Heart left ventricle (tissue), 16 donors: ENCODE measurements at regions not wholly inside any gene's neighbourhood (a gene's known extent, or its start where the extent isn't known, plus 50 kb on each side); places are given as distances from the start of the nearest gene placed in this dataset.
A peak's percentile ranks its signal among the peaks of the same experiment; 100 is the strongest.

Experiments
- ATAC-seq, 4 donors: fragments of 200-7000 bp; cut with Tn5 transposase; one replicate each; pipeline ENCODE4 v1.9.1; 2020 to 2022; ENCODE audit warnings: moderate library complexity in 4 of 4, mild to moderate bottlenecking in 3 of 4, moderate number of reproducible peaks in 1 of 4
- DNase-seq, 5 donors: peaks; one replicate each; pipeline ENCODE4 v3.0.0-alpha.2; 2020
- H3K27ac ChIP-seq, 12 donors: fragments of 200-600 bp; sonication (generic) in 4 of 12; one replicate each; pipeline versions ENCODE4 v1.5.0 to v1.8.0; 2016 to 2022; ENCODE audit warnings: mild to moderate bottlenecking in 2 of 12
- H3K27me3 ChIP-seq, 9 donors: fragments of 200-600 bp; sonication (generic) in 2 of 9; one replicate each; pipeline versions ENCODE4 v1.5.1 to v1.8.0; 2016 to 2022; ENCODE audit warnings: mild to moderate bottlenecking in 3 of 9
- H3K36me3 ChIP-seq, 9 donors: fragments of 200-600 bp; sonication (generic) in 2 of 9; one replicate each; pipeline versions ENCODE4 v1.5.0 to v1.8.0; 2018 to 2022; ENCODE audit warnings: mild to moderate bottlenecking in 2 of 9
- H3K4me1 ChIP-seq, 12 donors: fragments of 200-600 bp; sonication (generic) in 4 of 12; one replicate each; pipeline versions ENCODE4 v1.5.0 to v1.8.0; 2016 to 2022; ENCODE audit warnings: mild to moderate bottlenecking in 3 of 12
- H3K4me3 ChIP-seq, 12 donors: fragments of 200-600 bp; sonication (generic) in 4 of 12; one replicate each; pipeline versions ENCODE4 v1.5.0 to v1.8.0; 2017 to 2022; ENCODE audit warnings: mild to moderate bottlenecking in 9 of 12, moderate library complexity in 4 of 12
- H3K9me3 ChIP-seq, 12 donors: fragments of 200-600 bp; sonication (generic) in 4 of 12; one replicate each; pipeline versions ENCODE4 v1.5.0 to v1.8.0; 2016 to 2022; ENCODE audit warnings: mild to moderate bottlenecking in 1 of 12
- CTCF ChIP-seq, 12 donors: fragments of 200-600 bp; sonication (generic) in 4 of 12; IDR thresholded peaks; one replicate each; pipeline versions ENCODE4 v1.5.0 to v1.8.0; 2018 to 2022; ENCODE audit warnings: antibody characterized with exemption in 12 of 12, mild to moderate bottlenecking in 5 of 12
- POLR2A ChIP-seq, 2 donors: fragments of 450-650 bp; IDR thresholded peaks; one replicate each; pipeline ENCODE4 v1.6.1; 2017; ENCODE audit warnings: antibody characterized with exemption in 2 of 2, mild to moderate bottlenecking in 2 of 2, moderate library complexity in 2 of 2
- WGBS, 4 donors: extraction: QIAGEN DNeasy Blood & Tissue Kit in 2 of 4; methylation state at CpG; one replicate each; pipeline versions ENCODE4 v1.1.5 to v1.1.7; 2013 to 2018; 5-methylcytosine and 5-hydroxymethylcytosine counted together
- intact Hi-C, 10 donors: fragments of 100-400 bp; cut with DNase I; formaldehyde crosslinking; loops; one replicate each; pipeline versions ENCODE4 v1.11.1 to v1.14.2; 2022
- donor health status: ischemic (EF 13 %, LVEDD 7.1; RV severe dilation, severe dysfunction).
- donor health status: healthy with polysubstance abuse.
- donor health status: DM: no; HTN: yes; CAD: no.
- donor health status: DM: no; HTN: no; CAD: no.
- donor health status: ischemic (EF 25% LVEDD 6.9; RV normal size, moderate dysfunction).
- donor health status: ischemic (EF 25% LVEDD 5.7; RV mildly dilated, moderate dysfunction).
- donor health status: healthy.
- donor health status: DM: yes; HTN: yes; CAD: no.
- donor health status: ischemic (EF 35%, LVEDD 5.7; RV mildly dilated, moderate dysfunction).
- donor health status: nonischemic (EF 11% LVEDD 7.7; RV severe dilation, severe dysfunction).
- donor health status: DM: yes; HTN: yes; CAD: no.
- donor health status: PGD.
- donor health status: ischemic (EF 29% LVEDD 5.4; RV normal size, mild dysfunction).
- donor health status: nonischemic (EF 23%, LVEDD 6.1; RV moderate dilation, normal function).

- Histone ChIP-seq H3K27me3 (no peaks in the 10 kb centered on the region), H3K4me3 (no peak overlapping the region), H3K4me1 (no peaks in the 10 kb centered on the region), H3K36me3 (no peaks in the 10 kb centered on the region), H3K9me3 (no peaks in the 10 kb centered on the region), H3K27ac (no peak overlapping the region)
- intact Hi-C loops = no loop called here
- no peak for TF ChIP-seq POLR2A (IDR thresholded peaks at IDR 0.05)
- TF ChIP-seq CTCF (IDR thresholded peaks at IDR 0.05) = no peak
- no peak for DNase-seq
- no peak for ATAC-seq
- 64 to 87% (median 70%) methylated on average over 2 of the region's 2 CpGs for WGBS, 4 donors
Measured at GRCh38 chr16:66287416-66287815, 79.1 kb upstream of the CDH5 start.

GRCh38 chr16:66286527-66286926, 80.0 kb upstream of the CDH5 start:
- Histone ChIP-seq H3K27ac (no peak overlapping the region), H3K27me3 (no peaks in the 10 kb centered on the region), H3K4me3 (no peak overlapping the region), H3K4me1 (no peaks in the 10 kb centered on the region), H3K9me3 (peaks cover 0 to 5% (median 0%) of the 10 kb centered on the region in 12 donors), H3K36me3 (no peaks in the 10 kb centered on the region)
- TF ChIP-seq POLR2A (IDR thresholded peaks at IDR 0.05) (no peak), CTCF (IDR thresholded peaks at IDR 0.05) (no peak)
- WGBS, 4 donors = 93 to 97% (median 95%) methylated on average over 9 of the region's 9 CpGs
- intact Hi-C loops = no loop called here
- peak in 1 of 4 donors; percentile 29 for ATAC-seq
- no peak for DNase-seq

- Histone ChIP-seq H3K27me3 (no peaks in the 10 kb centered on the region), H3K9me3 (peaks cover 0 to 28% (median 5%) of the 10 kb centered on the region in 12 donors), H3K27ac (no peak overlapping the region), H3K4me3 (no peak overlapping the region), H3K4me1 (peaks cover 0 to 4% (median 0%) of the 10 kb centered on the region in 12 donors), H3K36me3 (no peaks in the 10 kb centered on the region)
- 80 to 100% (median 98%) methylated on average over 1 of the region's 1 CpG for WGBS, 4 donors
- intact Hi-C loops = loop anchor here in 2 of 10 donors (5.0 to 10.0 kb wide), 2 partner anchors 34 to 954 kb away; no protein-coding TSS in a partner anchor
- ATAC-seq (no peak), DNase-seq (no peak)
- TF ChIP-seq CTCF (IDR thresholded peaks at IDR 0.05) (no peak), POLR2A (IDR thresholded peaks at IDR 0.05) (no peak)
Measured at GRCh38 chr16:66278604-66279262, 87.8 kb upstream of the CDH5 start.

GRCh38 chr16:66278111-66278531, 88.4 kb upstream of the CDH5 start:
- WGBS, 4 donors = 68 to 83% (median 74%) methylated on average over 2 of the region's 2 CpGs
- peaks cover 0 to 4% (median 0%) of the 10 kb centered on the region in 12 donors for H3K4me1 ChIP-seq
- DNase-seq = no peak
- no peak for ATAC-seq
- H3K36me3 ChIP-seq = no peaks in the 10 kb centered on the region
- H3K27me3 ChIP-seq = no peaks in the 10 kb centered on the region
- no peak overlapping the region for H3K27ac ChIP-seq
- no peak overlapping the region for H3K4me3 ChIP-seq
- intact Hi-C loops = loop anchor here in 2 of 10 donors (5.0 to 10.0 kb wide), 2 partner anchors 34 to 953 kb away; no protein-coding TSS in a partner anchor
- peaks cover 0 to 28% (median 5%) of the 10 kb centered on the region in 12 donors for H3K9me3 ChIP-seq
- TF ChIP-seq CTCF (IDR thresholded peaks at IDR 0.05) = no peak
- TF ChIP-seq POLR2A (IDR thresholded peaks at IDR 0.05) = no peak
